ENCODE measurements at regions not wholly inside any gene's neighbourhood (a gene's known extent, or its start where the extent isn't known, plus 50 kb on each side); places are given as distances from the start of the nearest gene placed in this dataset.

DNA sequence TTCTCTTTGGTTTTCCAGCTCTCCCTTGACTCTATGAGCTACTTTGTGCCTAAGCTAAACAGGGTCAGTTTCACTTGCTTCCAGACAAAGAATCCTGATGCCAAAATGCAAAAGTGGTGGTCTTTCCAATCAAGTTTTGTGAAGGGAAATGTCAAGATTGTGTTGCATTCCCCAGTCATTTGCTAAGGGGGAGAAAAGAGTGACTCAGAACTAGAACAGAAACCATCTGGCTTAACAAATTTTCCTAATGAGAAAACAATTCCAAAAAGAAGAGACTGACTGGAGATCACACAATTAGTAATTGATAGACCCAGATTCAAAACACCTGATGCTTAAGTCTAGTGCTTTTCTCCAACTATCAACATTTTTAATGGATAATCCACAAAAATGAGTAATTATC lies 235.1 kb upstream of the DIO2 start:
- intact Hi-C loops (cut with DNase I, micrococcal nuclease): no loop called here
- no peak for ATAC-seq

DNA sequence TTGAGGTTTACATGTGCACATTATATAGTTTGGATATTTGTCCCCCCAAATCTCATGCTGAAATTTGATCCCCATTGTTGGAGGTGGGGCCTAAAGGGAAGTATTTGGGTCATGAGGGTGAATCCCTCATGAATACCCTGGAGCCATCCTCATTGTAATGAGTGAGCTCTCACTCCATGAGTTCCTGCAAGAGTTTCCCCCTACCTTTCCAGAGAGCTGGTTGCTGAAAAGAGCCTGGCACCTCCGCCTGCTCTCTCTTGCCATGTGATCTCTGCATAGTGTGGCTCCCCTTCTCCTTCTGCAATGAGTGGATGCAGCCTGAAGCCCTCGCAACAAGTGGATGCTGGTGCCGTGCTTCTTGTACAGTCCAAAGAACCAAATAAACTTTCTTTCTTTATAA lies 234.3 kb upstream of the DIO2 start:
- intact Hi-C loops (cut with DNase I, micrococcal nuclease): no loop called here
- DNase-seq (no peak), ATAC-seq (no peak)

More for the DNA sequence above, 235.1 kb upstream of the DIO2 start:
- no peak for DNase-seq

DNA sequence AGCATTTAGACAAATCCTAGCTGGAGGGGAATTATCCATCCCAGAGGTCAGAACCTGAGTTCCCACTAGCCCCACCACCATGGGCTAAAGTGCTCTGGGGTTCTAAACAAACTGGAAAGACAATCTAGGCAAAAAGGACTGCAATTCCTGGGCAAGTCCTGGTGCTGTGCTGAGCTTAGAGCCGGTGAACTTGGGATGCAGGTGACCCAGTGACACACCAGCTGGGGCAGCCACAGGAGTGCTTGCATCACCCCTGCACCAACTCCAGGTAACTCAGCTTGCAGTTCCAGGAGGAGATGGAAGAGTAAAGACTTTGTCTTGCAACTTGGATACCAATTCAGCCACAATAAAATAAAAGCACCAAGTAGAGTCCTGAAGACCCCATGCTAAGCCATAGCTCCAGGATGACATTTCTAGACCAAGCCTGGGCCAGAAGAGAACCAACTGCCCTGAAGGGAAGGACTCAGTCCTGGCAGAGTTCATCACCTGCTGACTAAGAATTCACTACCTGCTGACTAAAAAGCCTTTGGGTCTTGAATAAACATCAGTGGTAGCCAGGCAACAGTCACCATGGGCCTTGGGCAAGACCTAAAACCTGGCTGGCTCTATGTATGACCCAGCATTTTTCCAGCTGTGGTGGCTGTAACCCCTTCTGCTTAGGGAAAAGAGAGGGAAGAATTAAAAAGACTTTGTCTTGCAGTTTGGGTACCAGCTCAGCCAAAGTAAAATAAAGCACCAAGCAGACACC lies 223.4 kb upstream of the DIO2 start:
- DNase-seq (no peak), ATAC-seq (no peak)
- intact Hi-C loops (cut with DNase I, micrococcal nuclease): no loop called here

DNA sequence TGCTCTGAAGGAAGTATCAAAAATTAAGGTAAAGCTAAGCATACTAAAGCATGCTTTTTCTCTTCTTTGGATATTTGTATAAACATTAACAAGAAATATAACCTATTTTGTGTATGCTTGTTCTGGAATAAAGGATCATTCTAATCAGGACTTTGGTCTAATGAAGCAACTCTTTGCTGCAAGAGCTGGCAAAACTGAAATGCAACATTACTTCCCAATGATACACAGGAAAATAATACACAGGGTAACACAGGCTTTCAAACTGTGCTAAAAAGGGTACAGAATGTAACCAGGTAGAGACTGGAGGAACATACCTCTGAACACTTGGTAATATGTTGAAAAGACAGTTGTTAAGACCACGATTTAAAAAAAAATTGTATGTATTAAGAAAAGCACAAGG lies 222.5 kb upstream of the DIO2 start:
- ATAC-seq (no peak), DNase-seq (no peak)
- intact Hi-C loops (cut with DNase I, micrococcal nuclease): no loop called here

DNA sequence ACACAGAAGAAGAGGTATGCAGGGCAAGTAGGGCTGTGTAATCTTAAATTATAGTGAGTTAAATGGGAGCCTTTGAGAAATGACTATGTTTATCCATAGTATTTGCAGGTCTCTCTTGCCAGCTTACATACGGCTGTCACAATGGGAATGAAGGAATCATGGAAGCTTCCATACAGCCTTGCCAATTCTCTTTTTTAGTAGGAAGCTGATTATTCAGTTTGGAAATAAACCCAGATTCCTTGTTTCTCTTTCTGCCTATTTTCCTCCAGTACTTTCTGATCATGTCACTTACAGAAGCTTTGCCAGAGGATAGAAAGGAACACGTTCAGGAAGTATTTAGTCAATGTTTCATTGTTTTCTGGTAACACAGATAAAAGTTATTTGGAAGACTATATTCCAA lies 217.4 kb upstream of the DIO2 start:
- DNase-seq (no peak), ATAC-seq (no peak)
- intact Hi-C loops (cut with DNase I, micrococcal nuclease): no loop called here

DNA sequence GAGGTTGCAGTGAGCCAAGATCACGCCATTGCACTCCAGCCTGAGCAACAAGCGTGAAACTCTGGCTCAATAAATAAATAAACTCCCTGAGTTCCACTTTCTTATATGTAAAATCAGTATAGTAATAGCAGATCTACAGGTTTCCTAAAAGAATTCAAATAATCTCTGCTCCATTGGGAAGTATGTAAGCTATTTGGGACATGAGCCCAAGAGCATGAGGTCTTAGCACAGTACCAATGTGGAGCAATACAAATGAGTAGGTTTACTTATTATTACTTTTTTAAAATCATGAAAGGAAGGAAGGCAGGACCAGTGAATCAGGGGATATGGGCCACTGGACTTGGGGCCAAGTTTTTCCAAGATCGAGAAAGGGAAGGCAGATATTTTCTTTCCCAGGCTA lies 216.9 kb upstream of the DIO2 start:
- intact Hi-C loops (cut with DNase I, micrococcal nuclease): no loop called here
- no peak for DNase-seq
- no peak for ATAC-seq

DNA sequence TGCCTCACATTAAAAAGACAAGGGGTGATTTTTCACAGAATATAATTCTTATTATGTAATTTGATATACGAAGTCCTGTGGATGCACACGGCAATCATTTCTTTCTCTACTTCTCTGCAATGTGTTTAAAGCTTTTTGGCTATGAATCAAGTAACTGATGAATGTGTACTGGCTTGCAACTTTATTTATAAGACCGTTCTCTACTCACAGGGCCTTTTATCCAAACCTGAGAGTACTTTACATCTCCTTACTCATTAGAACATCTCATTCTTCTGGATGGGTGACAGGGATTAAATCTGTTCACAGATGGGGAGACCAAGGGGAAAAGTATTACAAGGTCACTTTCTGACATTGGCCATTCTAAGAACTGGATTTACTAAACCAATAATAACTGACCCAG lies 215.8 kb upstream of the DIO2 start:
- ATAC-seq (no peak), DNase-seq (no peak)
- intact Hi-C loops (cut with DNase I, micrococcal nuclease): no loop called here

DNA sequence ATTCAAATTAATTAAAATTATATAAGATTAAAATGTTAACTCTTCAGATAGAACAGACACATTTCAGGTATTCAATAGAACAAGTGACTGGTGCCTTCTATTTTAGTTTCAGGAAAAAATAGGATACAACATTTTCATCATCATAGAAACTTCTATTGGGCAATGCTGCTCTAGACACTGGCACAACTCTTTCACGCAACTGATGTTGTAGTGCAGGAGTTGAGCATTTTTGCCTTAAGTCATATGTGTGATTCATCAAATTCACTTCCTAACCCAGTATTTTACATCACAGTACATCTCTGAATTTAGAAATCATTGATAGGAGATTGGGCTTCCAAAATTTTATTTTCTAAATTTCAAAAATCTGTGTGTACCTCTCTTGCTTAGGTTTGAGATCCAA lies 215.4 kb upstream of the DIO2 start:
- DNase-seq: no peak
- intact Hi-C loops (cut with DNase I, micrococcal nuclease): no loop called here
- ATAC-seq: no peak

DNA sequence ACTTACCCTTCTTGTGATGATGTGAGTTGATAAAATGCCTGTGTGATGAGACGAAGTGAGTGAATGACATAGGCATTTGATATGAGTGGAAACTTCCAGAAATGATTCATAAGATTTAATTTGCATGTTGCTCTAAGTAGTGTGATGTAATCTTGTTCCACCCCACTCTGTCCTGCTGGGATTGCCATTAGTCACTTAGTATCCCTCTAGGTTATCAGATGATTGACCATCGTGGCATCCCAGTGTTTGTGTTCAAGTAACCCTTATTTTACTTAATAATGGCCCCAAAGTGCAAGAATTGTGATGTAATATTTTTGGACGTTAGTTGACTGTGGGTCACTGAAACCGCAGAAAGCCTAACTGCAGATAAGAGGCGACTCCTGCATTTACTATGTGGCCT lies 214.4 kb upstream of the DIO2 start:
- DNase-seq (no peak), ATAC-seq (no peak)
- intact Hi-C loops (cut with DNase I, micrococcal nuclease): no loop called here

DNA sequence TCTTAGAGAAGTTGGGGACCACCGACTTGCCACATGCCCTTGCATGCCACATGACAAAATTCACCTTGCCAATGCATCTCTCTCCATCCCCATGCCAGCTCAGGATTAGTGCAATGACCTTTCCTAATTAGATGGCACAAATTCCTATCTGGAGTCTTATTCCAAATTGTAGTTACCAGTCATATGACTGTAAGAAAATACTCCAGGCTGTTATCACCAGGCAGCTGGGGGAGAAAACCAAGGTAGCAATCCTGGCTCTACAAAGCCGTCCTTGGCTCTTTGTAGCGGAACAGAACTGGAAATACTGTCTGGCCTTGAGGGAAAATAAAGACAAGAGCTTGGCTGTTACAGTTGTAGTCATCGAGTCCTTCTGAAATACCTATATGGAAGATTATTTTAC lies 208.5 kb upstream of the DIO2 start:
- no peak for DNase-seq
- ATAC-seq: no peak
- intact Hi-C loops (cut with DNase I, micrococcal nuclease): no loop called here

DNA sequence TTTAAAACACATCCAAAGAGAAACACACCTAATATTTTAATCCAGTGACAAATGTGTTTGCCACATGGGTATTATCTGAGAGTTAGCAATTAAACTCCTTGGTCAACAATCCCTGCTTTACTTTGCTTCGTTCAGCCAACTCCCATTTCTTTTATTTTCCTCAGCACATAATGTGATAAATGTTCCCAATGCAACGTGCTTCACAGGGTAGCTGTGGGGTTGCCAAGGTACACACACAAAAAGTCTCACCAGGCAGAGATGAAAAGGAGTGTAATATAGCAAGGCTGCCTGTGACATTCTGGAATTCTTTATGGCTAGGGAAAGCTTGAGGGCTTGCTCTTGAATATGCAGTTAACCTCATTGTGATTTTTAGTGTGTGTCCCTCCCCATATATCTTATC lies 208.0 kb upstream of the DIO2 start:
- ATAC-seq: peak; percentile 65
- DNase-seq: no peak
- intact Hi-C loops (cut with DNase I, micrococcal nuclease): no loop called here

DNA sequence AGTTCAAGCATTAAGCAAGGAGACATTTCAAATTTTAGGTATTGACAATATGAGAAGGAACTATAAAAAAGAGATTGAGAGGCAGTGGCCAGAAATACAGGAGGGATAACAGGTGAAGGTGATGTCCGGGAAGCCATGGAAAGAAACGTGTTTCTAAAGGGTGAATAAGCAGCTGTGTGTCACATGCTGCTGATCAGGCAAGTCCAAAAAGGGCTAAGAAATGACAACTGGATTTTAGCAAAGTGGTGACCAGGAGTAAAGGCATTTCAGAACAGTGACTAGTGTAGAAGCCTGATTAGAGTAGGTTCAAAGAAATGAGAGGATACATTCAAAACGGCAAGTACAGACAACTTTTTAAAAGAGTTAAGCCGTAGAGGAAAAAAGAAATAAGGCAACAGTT lies 204.3 kb upstream of the DIO2 start:
- intact Hi-C loops (cut with DNase I, micrococcal nuclease): no loop called here
- ATAC-seq (no peak), DNase-seq (no peak)

DNA sequence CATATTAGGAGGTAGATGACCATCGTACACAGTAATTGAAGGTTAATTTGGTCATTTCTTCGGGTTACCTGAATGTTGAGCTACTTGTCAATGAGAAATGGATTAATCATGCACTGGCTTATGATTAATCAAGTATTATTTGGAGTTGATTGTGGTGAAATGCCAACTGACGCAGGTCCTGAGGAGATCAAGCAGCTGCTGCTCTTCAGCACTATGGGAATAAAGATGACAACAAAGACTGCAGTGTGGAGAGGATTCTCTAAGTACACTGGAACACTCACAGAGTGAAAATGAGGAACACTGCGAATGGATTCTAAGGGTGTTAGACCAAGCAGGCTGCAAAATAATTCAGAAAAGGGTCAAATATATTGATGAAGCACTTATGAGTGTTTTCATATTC lies 202.8 kb upstream of the DIO2 start:
- intact Hi-C loops (cut with DNase I, micrococcal nuclease): no loop called here
- ATAC-seq: no peak
- DNase-seq: no peak

DNA sequence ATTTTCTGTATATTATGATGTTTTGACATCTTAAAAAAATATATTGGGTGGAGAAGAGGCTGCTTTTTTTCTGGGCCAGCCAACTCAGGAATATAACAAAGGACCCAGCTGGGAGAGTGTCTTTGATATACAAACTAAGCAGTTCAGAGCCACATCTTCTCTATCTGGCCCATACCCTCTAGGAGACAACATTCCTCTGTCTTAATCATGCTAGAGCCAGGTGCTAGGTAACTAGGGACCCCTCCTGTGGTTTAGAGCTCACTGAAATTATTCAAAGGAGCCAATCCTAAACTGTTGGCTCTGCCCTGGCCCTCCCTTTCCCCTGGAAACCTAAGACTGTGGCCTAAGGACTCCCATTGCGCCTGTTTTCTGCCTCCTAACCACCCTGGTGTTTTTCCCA lies 193.1 kb upstream of the DIO2 start:
- intact Hi-C loops (cut with DNase I, micrococcal nuclease): no loop called here
- ATAC-seq (no peak), DNase-seq (no peak)

DNA sequence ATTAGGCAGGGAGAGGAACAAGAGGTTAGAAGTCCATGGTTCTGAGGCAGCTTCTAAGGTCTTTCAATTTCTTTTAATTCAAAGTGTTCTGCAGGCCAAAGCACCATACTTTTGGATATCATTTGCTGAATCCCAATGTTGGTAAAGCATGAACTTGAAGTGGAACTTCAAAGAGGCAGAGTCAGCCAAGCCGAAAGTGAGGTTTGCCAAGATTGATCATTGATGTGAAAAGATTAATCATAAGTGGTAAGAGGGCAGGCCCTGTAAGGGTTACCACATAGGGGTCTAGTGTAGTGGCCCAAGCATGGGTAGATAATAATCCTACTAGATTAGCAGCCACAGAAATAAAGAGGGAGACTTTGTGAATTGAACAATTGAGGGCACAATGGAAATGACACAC lies 191.7 kb upstream of the DIO2 start:
- ATAC-seq (no peak), DNase-seq (no peak)
- intact Hi-C loops (cut with DNase I, micrococcal nuclease): no loop called here

DNA sequence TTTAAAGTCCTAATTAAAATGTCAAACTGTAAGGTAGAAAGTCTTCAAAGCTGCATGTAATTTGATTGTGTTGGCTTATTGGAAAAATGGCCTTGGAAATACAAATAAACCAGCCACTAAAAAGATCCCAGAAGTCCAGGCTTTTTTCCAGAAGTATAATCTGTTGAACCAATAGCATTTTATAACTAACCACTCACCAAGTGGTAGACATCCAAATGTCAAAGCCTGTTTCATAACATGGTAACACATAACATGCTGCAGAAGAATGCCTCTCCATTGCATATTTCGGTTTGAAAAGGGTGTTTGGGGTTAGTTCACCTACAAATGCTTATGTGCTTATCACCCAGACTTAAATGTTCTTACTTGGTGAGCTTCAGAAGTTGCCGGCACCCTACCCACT lies 183.7 kb upstream of the DIO2 start:
- no peak for ATAC-seq
- intact Hi-C loops (cut with DNase I, micrococcal nuclease): no loop called here
- DNase-seq: no peak

DNA sequence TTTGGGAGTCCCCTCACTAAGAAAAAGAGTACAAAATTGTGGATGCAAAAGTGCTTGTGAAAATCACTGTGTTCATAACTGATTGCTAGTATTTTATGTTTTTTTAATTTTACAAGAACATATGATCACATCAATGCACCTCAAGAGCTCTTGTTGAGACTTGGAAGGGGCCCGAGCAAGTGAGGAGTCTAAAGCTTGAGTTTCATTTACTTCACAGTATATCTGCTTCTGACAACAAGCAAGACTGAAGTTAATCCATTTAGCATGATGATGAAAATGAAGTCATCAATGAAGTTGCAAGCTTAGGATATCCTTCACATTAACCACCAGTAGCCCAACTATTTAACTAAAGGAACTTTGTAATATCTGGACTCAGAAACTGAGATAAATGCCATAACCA lies 182.5 kb upstream of the DIO2 start:
- ATAC-seq: no peak
- intact Hi-C loops (cut with DNase I, micrococcal nuclease): no loop called here
- no peak for DNase-seq

DNA sequence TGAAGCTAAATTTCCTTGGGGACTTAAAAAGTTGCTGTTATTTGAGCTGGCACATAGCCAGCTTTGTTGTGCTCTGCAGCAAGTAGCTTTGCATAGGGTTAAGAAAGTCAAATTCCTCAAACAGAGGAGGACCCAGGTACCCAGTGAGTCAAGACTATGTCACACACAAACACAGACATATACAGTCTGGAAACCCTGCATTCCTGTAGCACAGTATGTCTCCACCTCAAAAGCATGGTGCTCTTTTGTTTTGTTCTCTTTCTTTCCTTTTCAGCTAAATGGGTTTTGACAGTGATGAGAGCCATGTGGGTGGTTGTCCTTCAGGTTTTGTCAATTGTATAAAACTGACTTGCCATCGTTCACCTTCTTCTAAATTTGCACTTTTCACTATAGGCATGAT lies 179.6 kb upstream of the DIO2 start:
- intact Hi-C loops (cut with DNase I, micrococcal nuclease): no loop called here
- ATAC-seq: no peak
- DNase-seq: no peak

DNA sequence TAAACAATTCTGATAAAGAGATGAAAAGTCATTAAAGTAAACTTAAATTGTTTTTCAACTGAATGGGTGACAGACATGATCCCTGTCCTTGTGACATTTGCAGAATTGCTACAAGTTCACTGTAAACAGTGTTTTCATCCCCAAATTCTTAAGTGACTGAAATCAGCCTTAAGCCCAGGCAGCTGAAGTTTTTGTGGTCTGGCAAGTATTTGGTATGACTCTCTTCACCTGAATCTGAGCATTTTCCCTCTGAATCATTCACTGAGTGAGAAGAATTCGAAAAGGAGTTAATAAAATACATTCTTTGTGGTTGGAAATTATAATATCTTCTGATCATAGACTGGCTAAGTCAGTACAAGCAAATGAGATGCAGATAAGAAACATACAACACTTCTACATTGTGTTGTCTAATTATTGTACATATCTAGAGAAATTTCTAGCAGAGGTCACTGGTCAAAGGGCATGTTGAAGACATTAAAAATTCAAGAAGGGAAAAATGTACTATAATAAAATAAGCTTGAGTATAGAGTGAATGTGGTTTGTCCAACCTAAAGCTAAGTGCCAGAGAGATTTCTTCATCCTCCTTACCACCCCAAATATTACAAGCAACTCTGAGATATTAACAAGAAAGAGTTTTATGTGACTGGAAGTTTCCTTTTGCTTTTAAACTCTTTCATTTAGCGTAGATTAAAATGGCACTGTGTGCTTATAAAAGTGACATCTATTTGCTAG lies 177.8 kb upstream of the DIO2 start:
- ATAC-seq (no peak), DNase-seq (no peak)
- intact Hi-C loops (cut with DNase I, micrococcal nuclease): no loop called here

DNA sequence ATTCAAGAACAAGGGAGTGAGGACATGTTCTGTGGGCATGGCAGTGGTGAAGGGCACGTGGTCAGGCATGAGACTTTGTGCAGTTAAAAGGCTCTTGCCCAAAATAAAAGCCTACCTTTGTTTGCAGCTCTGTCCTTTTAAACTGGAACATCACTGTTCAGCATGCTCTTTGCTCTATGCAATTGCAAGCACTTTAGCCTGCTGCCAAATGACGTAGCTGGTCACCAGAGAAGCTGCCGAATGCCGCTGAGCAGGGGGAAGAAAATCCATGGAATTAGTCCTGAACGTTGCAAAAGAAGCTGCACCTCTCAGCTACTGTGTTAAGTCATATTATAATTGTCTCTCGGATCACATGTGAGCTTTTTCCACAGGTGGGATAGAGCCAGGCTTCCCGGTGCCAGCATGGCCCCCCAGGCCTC lies 176.3 kb upstream of the DIO2 start:
- ATAC-seq: no peak
- intact Hi-C loops (cut with DNase I, micrococcal nuclease): no loop called here
- DNase-seq: no peak

DNA sequence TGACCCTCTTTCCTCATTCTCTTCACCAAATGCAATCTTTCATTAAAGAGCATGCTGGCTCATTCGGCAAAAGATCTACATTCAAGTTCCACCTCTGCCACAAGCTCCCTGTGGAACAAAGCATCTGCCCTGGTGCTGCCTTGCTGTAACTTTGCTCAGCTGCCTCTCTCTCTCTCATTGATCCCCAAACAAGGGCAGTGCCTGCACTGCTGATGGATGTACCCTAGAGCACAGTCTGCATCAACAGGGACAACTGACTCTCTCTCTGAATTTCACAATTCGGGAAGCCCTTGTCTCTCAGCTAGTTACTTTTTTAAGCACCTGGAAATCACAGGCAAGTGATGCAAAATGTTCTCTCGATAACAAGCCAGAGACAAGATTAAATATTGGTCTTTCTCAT lies 174.0 kb upstream of the DIO2 start:
- DNase-seq (no peak), ATAC-seq (no peak)
- intact Hi-C loops (cut with DNase I, micrococcal nuclease): no loop called here
